Stomach (tissue), 8 donors: ENCODE measurements at regions not wholly inside any gene's neighbourhood (a gene's known extent, or its start where the extent isn't known, plus 50 kb on each side); places are given as distances from the start of the nearest gene placed in this dataset.

Experiments used
- DNase-seq, 2 donors: peaks; one replicate each; pipeline versions ENCODE4 v3.0.0 to v3.0.0-alpha.2; 2013 to 2019
- H3K27ac ChIP-seq, 5 donors: fragments of 200-600 bp in 4 of 5; sonication (generic) in 4 of 5; one replicate each; pipeline ENCODE4 v1.5.1; 2013 to 2019; ENCODE audit warnings: mild to moderate bottlenecking in 1 of 5, moderate library complexity in 1 of 5
- H3K27me3 ChIP-seq, 3 donors: fragments of 200-600 bp; sonication (generic); one replicate each; pipeline ENCODE4 v1.5.1; 2017 to 2019; ENCODE audit warnings: mixed run types in 1 of 3
- H3K36me3 ChIP-seq, 4 donors: fragments of 200-600 bp; sonication (generic); 1 replicate in 3 of 4; 2 replicates in 1 of 4; pipeline ENCODE4 v1.5.1; 2016 to 2019
- H3K4me1 ChIP-seq, 4 donors: fragments of 200-600 bp; sonication (generic); one replicate each; pipeline ENCODE4 v1.5.1; 2016 to 2019
- H3K4me3 ChIP-seq, 4 donors: fragments of 200-600 bp; sonication (generic) in 3 of 4; one replicate each; pipeline ENCODE4 v1.5.1; 2016 to 2019; ENCODE audit warnings: mild to moderate bottlenecking in 1 of 4
- H3K9me3 ChIP-seq, 4 donors: fragments of 200-600 bp; sonication (generic); one replicate each; pipeline ENCODE4 v1.5.1; 2016 to 2019
- EP300 ChIP-seq: sonication (generic); formaldehyde crosslinking; IDR thresholded peaks from one replicate; pipeline ENCODE4 v1.6.1; 2017; ENCODE audit warnings: antibody characterized with exemption
- POLR2A ChIP-seq, 4 donors: fragments of 450-650 bp; IDR thresholded peaks; one replicate each; pipeline ENCODE4 v1.6.1; 2016; ENCODE audit warnings: antibody characterized with exemption in 4 of 4, control low read depth in 2 of 4, mild to moderate bottlenecking in 1 of 4, moderate library complexity in 1 of 4
- POLR2AphosphoS5 ChIP-seq, 3 donors: sonication (generic); formaldehyde crosslinking; IDR thresholded peaks; one replicate each; pipeline ENCODE4 v1.6.1; 2016; ENCODE audit warnings: antibody characterized with exemption in 3 of 3
- WGBS, 5 donors: extraction: QIAGEN DNeasy Blood & Tissue Kit in 3 of 5; methylation state at CpG; one replicate each; pipeline versions ENCODE4 v1.1.5 to v1.1.7; 2013 to 2018; 5-methylcytosine and 5-hydroxymethylcytosine counted together
- intact Hi-C: fragments of 100-400 bp; cut with DNase I; formaldehyde crosslinking; loops from one replicate; pipeline ENCODE4 v1.15.1; 2023; ENCODE audit warnings: low total_unique reads
- TF ChIP-seq, protein P1 (sequence below), 7 experiments: fragments of 450-650 bp in 4 of 7; fragments of 200-600 bp in 3 of 7; sonication (generic) in 3 of 7; IDR thresholded peaks; one replicate each; pipeline ENCODE4 v1.5.1; 2016 to 2019; ENCODE audit warnings: antibody characterized with exemption in 7 of 7, control low read depth in 2 of 7, mild to moderate bottlenecking in 1 of 7
- donor health status: healthy with polysubstance abuse.
- donor health status: Bipolar disorder and iron deficiency.
- donor health status: healthy.

DNA sequence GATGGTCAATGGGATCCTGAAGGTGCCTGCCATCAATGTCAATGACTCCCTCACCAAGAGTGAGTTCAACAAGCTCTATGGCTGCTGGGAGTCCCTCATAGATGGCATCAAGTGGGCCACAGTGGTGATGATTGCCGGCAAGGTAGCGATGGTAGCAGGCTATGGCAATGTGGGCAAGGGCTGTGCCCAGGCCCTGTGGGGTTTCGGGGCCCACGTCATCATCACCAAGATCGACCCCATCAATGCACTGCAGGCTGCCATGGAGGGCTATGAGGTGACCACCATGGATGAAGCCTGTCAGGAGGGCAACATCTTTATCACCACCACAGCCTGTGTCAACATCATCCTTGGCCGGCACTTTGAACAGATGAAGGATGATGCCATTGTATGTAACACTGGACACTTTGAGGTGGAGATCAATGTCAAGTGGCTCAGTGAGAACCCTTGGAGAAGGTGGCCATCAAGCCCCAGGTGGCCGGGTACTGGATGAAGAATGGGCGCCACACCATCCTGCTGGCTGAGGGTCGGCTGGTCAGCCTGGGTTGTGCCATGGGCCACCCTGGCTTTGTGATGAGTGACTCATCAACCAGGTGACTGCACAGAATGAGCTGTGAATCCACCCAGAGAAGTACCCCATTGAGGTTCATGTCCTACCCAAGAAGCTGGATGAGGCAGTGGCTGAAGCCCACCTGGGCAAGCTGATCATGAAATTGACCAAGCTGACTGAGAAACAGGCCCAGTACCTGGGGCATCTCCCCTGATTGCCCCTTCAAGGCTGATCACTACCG, 63.0 kb upstream of the ANTXRL start:
- Histone ChIP-seq H3K4me1 (peaks cover 0 to 7% (median 3%) of the 10 kb centered on the region in 4 donors), H3K9me3 (no peaks in the 10 kb centered on the region), H3K27me3 (peaks cover 0 to 11% (median 0%) of the 10 kb centered on the region in 3 donors), H3K4me3 (no peak overlapping the region), H3K36me3 (no peaks in the 10 kb centered on the region), H3K27ac (no peak overlapping the region)
- 92 to 97% (median 96%) methylated on average over 8 to 10 of the region's 10 CpGs for WGBS, 5 donors
- intact Hi-C loops = no loop called here
- no peak for DNase-seq
- TF ChIP-seq EP300 (no peak), POLR2AphosphoS5 (IDR thresholded peaks at IDR 0.05) (no peak), POLR2A (IDR thresholded peaks at IDR 0.05) (no peak)
- TF ChIP-seq, protein P1, sequence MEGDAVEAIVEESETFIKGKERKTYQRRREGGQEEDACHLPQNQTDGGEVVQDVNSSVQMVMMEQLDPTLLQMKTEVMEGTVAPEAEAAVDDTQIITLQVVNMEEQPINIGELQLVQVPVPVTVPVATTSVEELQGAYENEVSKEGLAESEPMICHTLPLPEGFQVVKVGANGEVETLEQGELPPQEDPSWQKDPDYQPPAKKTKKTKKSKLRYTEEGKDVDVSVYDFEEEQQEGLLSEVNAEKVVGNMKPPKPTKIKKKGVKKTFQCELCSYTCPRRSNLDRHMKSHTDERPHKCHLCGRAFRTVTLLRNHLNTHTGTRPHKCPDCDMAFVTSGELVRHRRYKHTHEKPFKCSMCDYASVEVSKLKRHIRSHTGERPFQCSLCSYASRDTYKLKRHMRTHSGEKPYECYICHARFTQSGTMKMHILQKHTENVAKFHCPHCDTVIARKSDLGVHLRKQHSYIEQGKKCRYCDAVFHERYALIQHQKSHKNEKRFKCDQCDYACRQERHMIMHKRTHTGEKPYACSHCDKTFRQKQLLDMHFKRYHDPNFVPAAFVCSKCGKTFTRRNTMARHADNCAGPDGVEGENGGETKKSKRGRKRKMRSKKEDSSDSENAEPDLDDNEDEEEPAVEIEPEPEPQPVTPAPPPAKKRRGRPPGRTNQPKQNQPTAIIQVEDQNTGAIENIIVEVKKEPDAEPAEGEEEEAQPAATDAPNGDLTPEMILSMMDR (IDR thresholded peaks at IDR 0.05) = no peak

DNA sequence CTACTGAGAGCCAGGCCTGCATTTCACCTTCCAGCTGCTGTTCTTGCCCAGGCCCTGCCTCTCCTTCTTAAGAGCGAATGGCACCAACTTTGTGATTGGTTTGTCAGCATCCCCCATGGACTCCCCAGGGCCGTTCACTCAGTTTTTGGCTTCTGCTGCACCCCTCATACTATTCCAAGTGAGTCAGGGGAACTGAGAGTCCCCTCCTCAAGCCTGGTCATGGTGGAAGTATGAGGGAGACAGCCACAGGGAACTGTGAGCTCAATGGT, 62.4 kb upstream of the ANTXRL start:
- intact Hi-C loops = no loop called here
- DNase-seq = no peak
- TF ChIP-seq POLR2A (IDR thresholded peaks at IDR 0.05) = no peak
- TF ChIP-seq, protein P1 (IDR thresholded peaks at IDR 0.05) = no peak
- no peak for TF ChIP-seq POLR2AphosphoS5 (IDR thresholded peaks at IDR 0.05)
- TF ChIP-seq EP300 = no peak

DNA sequence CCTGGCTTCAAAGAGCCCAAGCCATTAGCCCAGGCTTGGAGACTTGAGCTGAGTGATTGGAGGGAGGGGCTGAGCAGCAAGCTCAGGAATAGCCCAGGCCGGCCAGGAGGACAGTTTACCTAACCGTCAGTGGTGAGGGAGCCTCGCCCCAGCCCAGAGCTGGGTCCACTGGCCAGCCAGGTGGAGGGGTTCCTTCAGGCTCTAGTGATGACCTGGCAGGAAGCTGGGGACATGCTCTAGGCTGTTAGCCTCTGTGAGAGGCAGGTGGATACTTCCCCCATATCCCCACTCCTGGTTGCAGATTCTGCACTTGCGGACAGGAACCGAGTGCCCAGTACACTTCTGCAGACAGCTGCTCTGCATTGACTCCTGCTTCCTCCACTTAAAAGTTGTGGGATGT, 61.2 kb upstream of the ANTXRL start:
- H3K4me1 ChIP-seq = peaks cover 0 to 12% (median 3%) of the 10 kb centered on the region in 4 donors
- intact Hi-C loops = no loop called here
- no peaks in the 10 kb centered on the region for H3K36me3 ChIP-seq
- 71 to 87% (median 83%) methylated on average over 3 to 5 of the region's 5 CpGs for WGBS, 5 donors
- no peak overlapping the region for H3K27ac ChIP-seq
- no peak overlapping the region for H3K4me3 ChIP-seq
- TF ChIP-seq, protein P1 (IDR thresholded peaks at IDR 0.05) = no peak
- TF ChIP-seq POLR2A (IDR thresholded peaks at IDR 0.05) (no peak), EP300 (no peak), POLR2AphosphoS5 (IDR thresholded peaks at IDR 0.05) (no peak)
- peaks cover 0 to 11% (median 0%) of the 10 kb centered on the region in 3 donors for H3K27me3 ChIP-seq
- H3K9me3 ChIP-seq = no peaks in the 10 kb centered on the region
- peak in 1 of 2 donors; percentile 16 for DNase-seq

More for the DNA sequence above, 62.4 kb upstream of the ANTXRL start:
- Histone ChIP-seq H3K36me3 (no peaks in the 10 kb centered on the region), H3K9me3 (no peaks in the 10 kb centered on the region), H3K27me3 (peaks cover 0 to 11% (median 0%) of the 10 kb centered on the region in 3 donors), H3K27ac (no peak overlapping the region), H3K4me1 (peaks cover 0 to 12% (median 3%) of the 10 kb centered on the region in 4 donors), H3K4me3 (no peak overlapping the region)
- 83 to 100% (median 94%) methylated on average over 2 of the region's 2 CpGs for WGBS, 5 donors

DNA sequence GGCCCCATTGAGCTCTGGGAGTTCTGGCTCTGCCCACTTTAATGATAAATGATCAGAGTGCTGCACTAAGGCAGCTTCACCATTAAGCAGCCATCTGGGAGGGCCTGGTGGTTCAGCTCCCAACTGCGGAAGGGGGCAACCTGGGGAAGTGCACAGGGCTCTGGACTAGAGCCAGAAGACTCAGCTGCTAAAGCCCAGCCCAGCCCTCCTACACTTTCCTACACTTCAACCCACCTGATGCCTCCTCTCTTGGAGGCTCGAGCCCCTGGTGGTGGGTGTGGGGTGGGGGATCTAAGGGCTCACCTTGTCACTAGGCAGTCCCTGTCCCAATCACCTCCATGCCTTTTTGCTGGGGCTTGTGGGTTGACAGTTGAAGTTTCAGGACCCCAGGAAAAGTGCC, 60.6 kb upstream of the ANTXRL start:
- no peak overlapping the region for H3K27ac ChIP-seq
- H3K27me3 ChIP-seq = peaks cover 0 to 11% (median 0%) of the 10 kb centered on the region in 3 donors
- H3K4me1 ChIP-seq = peaks cover 0 to 12% (median 3%) of the 10 kb centered on the region in 4 donors
- H3K4me3 ChIP-seq = no peak overlapping the region
- 67 to 84% (median 81%) methylated on average over 2 of the region's 2 CpGs for WGBS, 5 donors
- peak in 1 of 2 donors; percentile 15 for DNase-seq
- H3K36me3 ChIP-seq = no peaks in the 10 kb centered on the region
- intact Hi-C loops = no loop called here
- TF ChIP-seq EP300 (no peak), POLR2AphosphoS5 (IDR thresholded peaks at IDR 0.05) (no peak)
- TF ChIP-seq, protein P1 (IDR thresholded peaks at IDR 0.05) = no peak
- no peaks in the 10 kb centered on the region for H3K9me3 ChIP-seq
